Smooth muscle cell (in vitro differentiated cells): ENCODE measurements at regions not wholly inside any gene's neighbourhood (a gene's known extent, or its start where the extent isn't known, plus 50 kb on each side); places are given as distances from the start of the nearest gene placed in this dataset.
A peak's percentile ranks its signal among the peaks of the same experiment; 100 is the strongest.

Experiments used
- DNase-seq: peaks from one replicate; lab custom pipeline; 2025; ENCODE audit not compliant: unreplicated experiment; lab: John Stamatoyannopoulos, UW
- H2AFZ ChIP-seq: fragments of 200-600 bp; sonication (generic); 2 replicates; pipeline ENCODE4 v1.6.0; 2016; ENCODE audit warnings: antibody characterized with exemption, low read depth, mild to moderate bottlenecking
- H3F3A ChIP-seq: fragments of 200-600 bp; sonication (generic); 2 replicates; pipeline ENCODE4 v1.6.0; 2017; ENCODE audit warnings: antibody characterized with exemption, low read depth
- H3K27ac ChIP-seq: fragments of 200-600 bp; sonication (generic); 2 replicates; pipeline ENCODE4 v1.5.1; 2016; ENCODE audit warnings: low read depth, mild to moderate bottlenecking
- H3K27me3 ChIP-seq: fragments of 200-600 bp; sonication (generic); 2 replicates; pipeline ENCODE4 v1.6.1; 2016; ENCODE audit warnings: low read depth, mild to moderate bottlenecking
- H3K36me3 ChIP-seq: fragments of 200-600 bp; sonication (generic); 2 replicates; pipeline ENCODE4 v1.5.1; 2016; ENCODE audit warnings: low read depth
- H3K4me1 ChIP-seq: fragments of 200-600 bp; sonication (generic); 2 replicates; pipeline ENCODE4 v1.5.1; 2016; ENCODE audit warnings: low read depth
- H3K4me2 ChIP-seq: fragments of 200-600 bp; sonication (generic); 2 replicates; pipeline ENCODE4 v1.6.0; 2016; ENCODE audit warnings: mild to moderate bottlenecking
- H3K4me3 ChIP-seq: fragments of 200-600 bp; sonication (generic); 2 replicates; pipeline ENCODE4 v1.5.1; 2016; ENCODE audit warnings: mild to moderate bottlenecking
- H3K79me2 ChIP-seq: fragments of 200-600 bp; sonication (generic); 2 replicates; pipeline ENCODE4 v1.6.0; 2016; ENCODE audit warnings: low read depth, mild to moderate bottlenecking
- H3K9ac ChIP-seq: fragments of 200-600 bp; sonication (generic); 2 replicates; pipeline ENCODE4 v1.6.0; 2016; ENCODE audit warnings: low read depth
- H3K9me3 ChIP-seq: fragments of 200-600 bp; sonication (generic); replicated peaks from 2 replicates; pipeline ENCODE4 v1.5.1; 2016; ENCODE audit warnings: low read depth
- H4K20me1 ChIP-seq: fragments of 200-600 bp; sonication (generic); 2 replicates; pipeline ENCODE4 v1.6.0; 2016; ENCODE audit warnings: low read depth
- CTCF ChIP-seq: fragments of 200-600 bp; sonication (generic); IDR thresholded peaks from 2 replicates; pipeline ENCODE4 v1.5.1; 2017; ENCODE audit warnings: borderline replicate concordance, mild to moderate bottlenecking, antibody characterized with exemption; ENCODE audit not compliant: insufficient read depth, poor library complexity, severe bottlenecking
- WGBS: methylation state at CpG from one replicate; pipeline ENCODE4 v1.1.7; 2016; ENCODE audit warnings: low lambda C conversion rate; 5-methylcytosine and 5-hydroxymethylcytosine counted together

GRCh38 chr3:147231111-147231510, 175.2 kb downstream of the ZIC4 start:
- Histone ChIP-seq H3F3A (no peaks in the 10 kb centered on the region), H3K9me3 (no peaks in the 10 kb centered on the region), H3K4me3 (no peak overlapping the region), H3K27ac (no peak overlapping the region), H4K20me1 (no peaks in the 10 kb centered on the region), H3K4me1 (no peaks in the 10 kb centered on the region), H3K4me2 (no peak overlapping the region), H2AFZ (no peak overlapping the region), H3K9ac (no peak overlapping the region), H3K36me3 (no peaks in the 10 kb centered on the region), H3K27me3 (no peaks in the 10 kb centered on the region), H3K79me2 (no peaks in the 10 kb centered on the region)
- no peak for DNase-seq
- WGBS, result 95% methylated on average over 2 of the region's 2 CpGs
- no peak for TF ChIP-seq CTCF

GRCh38 chr3:147222291-147222690, 184.1 kb downstream of the ZIC4 start:
- Histone ChIP-seq H3K9ac (no peak overlapping the region), H3K4me1 (peaks cover 4% of the 10 kb centered on the region), H3K9me3 (no peaks in the 10 kb centered on the region), H2AFZ (no peak overlapping the region), H3K36me3 (no peaks in the 10 kb centered on the region), H3F3A (no peaks in the 10 kb centered on the region), H3K27ac (no peak overlapping the region), H4K20me1 (no peaks in the 10 kb centered on the region), H3K4me2 (no peak overlapping the region), H3K4me3 (no peak overlapping the region), H3K79me2 (no peaks in the 10 kb centered on the region), H3K27me3 (no peaks in the 10 kb centered on the region)
- WGBS, result 86% methylated on average over 1 of the region's 1 CpG
- no peak for DNase-seq
- TF ChIP-seq CTCF, result no peak

DNA sequence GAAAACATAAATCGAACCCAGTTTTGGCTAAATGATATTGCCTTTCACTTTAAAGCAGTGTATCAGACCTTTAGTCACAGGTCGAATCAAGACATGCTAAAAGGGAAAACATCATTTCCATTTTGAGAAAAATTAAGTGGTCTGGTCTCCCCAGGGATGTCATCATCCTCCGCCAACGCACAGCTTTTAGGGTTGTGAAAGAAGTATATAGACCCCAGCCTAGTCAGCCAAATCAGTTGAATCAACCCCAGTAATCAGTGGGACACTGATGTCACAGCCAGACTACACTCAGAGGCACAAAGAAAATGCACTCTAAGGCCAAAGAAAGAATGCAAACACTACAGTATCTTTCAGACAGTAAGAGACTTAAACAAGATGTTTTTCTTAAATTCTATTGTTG, 187.4 kb downstream of the ZIC4 start:
- Histone ChIP-seq H3K9ac (no peak overlapping the region), H3K4me1 (peaks cover 4% of the 10 kb centered on the region), H2AFZ (peak overlapping the region; percentile 17), H3K27ac (no peak overlapping the region), H3K27me3 (no peaks in the 10 kb centered on the region), H3K4me3 (no peak overlapping the region), H4K20me1 (no peaks in the 10 kb centered on the region), H3F3A (no peaks in the 10 kb centered on the region), H3K36me3 (no peaks in the 10 kb centered on the region), H3K9me3 (no peaks in the 10 kb centered on the region), H3K4me2 (no peak overlapping the region), H3K79me2 (no peaks in the 10 kb centered on the region)
- WGBS, result 67% methylated on average over 4 of the region's 4 CpGs
- DNase-seq, result no peak
- TF ChIP-seq CTCF, result no peak

DNA sequence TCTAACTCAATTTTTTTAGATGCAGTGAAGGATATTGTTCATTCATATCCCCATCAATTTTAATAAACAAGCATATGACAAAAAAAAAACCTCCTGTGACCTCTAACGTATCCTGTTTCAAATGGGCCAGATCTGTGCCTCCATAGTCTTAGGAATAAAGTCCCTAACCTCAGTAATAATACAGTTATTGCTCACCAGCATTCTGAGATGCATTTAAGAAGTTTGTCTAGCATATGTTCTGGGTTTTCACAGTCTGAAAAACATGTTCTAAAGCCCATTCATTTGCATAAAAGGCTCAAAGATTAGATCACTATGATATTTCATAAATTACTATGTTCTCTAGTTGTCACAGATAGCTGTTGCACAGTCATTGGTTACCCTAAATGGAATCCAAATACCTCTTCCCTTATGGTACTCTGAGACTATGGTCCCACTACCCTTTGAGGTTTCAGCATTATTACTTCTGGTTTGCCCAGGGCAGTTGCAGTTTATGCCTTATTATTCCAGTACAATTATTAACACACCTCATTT, 190.1 kb downstream of the ZIC4 start:
- 87% methylated on average over 1 of the region's 1 CpG for WGBS
- Histone ChIP-seq H3K4me1 (peaks cover 4% of the 10 kb centered on the region), H3K9me3 (no peaks in the 10 kb centered on the region), H3K36me3 (no peaks in the 10 kb centered on the region), H3K27ac (no peak overlapping the region), H4K20me1 (no peaks in the 10 kb centered on the region), H3K4me2 (no peak overlapping the region), H3K4me3 (no peak overlapping the region), H3K9ac (no peak overlapping the region), H2AFZ (no peak overlapping the region), H3F3A (no peaks in the 10 kb centered on the region), H3K27me3 (no peaks in the 10 kb centered on the region), H3K79me2 (no peaks in the 10 kb centered on the region)
- TF ChIP-seq CTCF, result no peak
- DNase-seq, result no peak
